GM18507 (cell line): ENCODE measurements at regions not wholly inside any gene's neighbourhood (a gene's known extent, or its start where the extent isn't known, plus 50 kb on each side); places are given as distances from the start of the nearest gene placed in this dataset.
A peak's percentile ranks its signal among the peaks of the same experiment; 100 is the strongest.

Experiments used
- DNase-seq: peaks from one replicate; pipeline ENCODE4 v3.0.0; 2011; ENCODE audit warnings: low read depth; ENCODE audit not compliant: insufficient read length; ENCODE audit errors: extremely low spot score
- FAIRE-seq: peaks from 2 replicates; lab custom pipeline; 2011; peaks lifted over from hg19 to GRCh38; lab: Jason Lieb, UNC

GRCh38 chr10:110355141-110355831 lies 50.6 kb upstream of the SMNDC1 start:
- FAIRE-seq (peak; percentile 78), DNase-seq (peak; percentile 43)

- no peak for DNase-seq
- peak; percentile 75 for FAIRE-seq
Observed at GRCh38 chr10:110355922-110356627, 51.4 kb upstream of the SMNDC1 start.

GRCh38 chr10:110356628-110357245 lies 52.0 kb upstream of the SMNDC1 start:
- FAIRE-seq (peak; percentile 98), DNase-seq (peak; percentile 78)

GRCh38 chr10:110357252-110357780 lies 52.6 kb upstream of the SMNDC1 start:
- peak; percentile 75 for FAIRE-seq
- DNase-seq: peak; percentile 36

- DNase-seq (no peak), FAIRE-seq (no peak)
Observed at GRCh38 chr10:110357871-110358270, 53.2 kb upstream of the SMNDC1 start.

- DNase-seq: no peak
- FAIRE-seq: no peak
Observed at GRCh38 chr10:110358278-110358677, 53.6 kb upstream of the SMNDC1 start.

GRCh38 chr10:110358869-110359629 lies 54.3 kb upstream of the SMNDC1 start:
- FAIRE-seq (no peak), DNase-seq (no peak)

- FAIRE-seq: no peak
- no peak for DNase-seq
Observed at GRCh38 chr10:110360857-110361474, 56.2 kb upstream of the SMNDC1 start.

GRCh38 chr10:110361800-110362456 lies 57.2 kb upstream of the SMNDC1 start:
- DNase-seq: no peak
- FAIRE-seq: no peak

- no peak for FAIRE-seq
- DNase-seq: no peak
Observed at GRCh38 chr10:110363572-110364411, 59.1 kb upstream of the SMNDC1 start.

- FAIRE-seq (no peak), DNase-seq (no peak)
Observed at GRCh38 chr10:110364531-110364937, 59.8 kb upstream of the SMNDC1 start.

GRCh38 chr10:110365356-110366143 lies 60.8 kb upstream of the SMNDC1 start:
- FAIRE-seq (no peak), DNase-seq (no peak)

GRCh38 chr10:110366635-110367034 lies 61.9 kb upstream of the SMNDC1 start:
- DNase-seq: no peak
- no peak for FAIRE-seq

- DNase-seq: no peak
- FAIRE-seq: peak; percentile 81
Observed at GRCh38 chr10:110368002-110368401, 63.3 kb upstream of the SMNDC1 start.

GRCh38 chr10:110368556-110368955 lies 63.8 kb upstream of the SMNDC1 start:
- FAIRE-seq (no peak), DNase-seq (no peak)

- no peak for DNase-seq
- FAIRE-seq: no peak
Observed at GRCh38 chr10:110370006-110370405, 65.3 kb upstream of the SMNDC1 start.

- FAIRE-seq (no peak), DNase-seq (no peak)
Observed at GRCh38 chr10:110372656-110373055, 67.9 kb upstream of the SMNDC1 start.
